Activated T-cell treated with anti-CD3 and anti-CD28 coated beads, Interleukin-2, amount 50 U/mL, for 72 hours (primary cell): ENCODE measurements at regions not wholly inside any gene's neighbourhood (a gene's known extent, or its start where the extent isn't known, plus 50 kb on each side); places are given as distances from the start of the nearest gene placed in this dataset.

Source experiments
- ATAC-seq, 2 donors: fragments of 150-1000 bp; cut with Tn5 transposase; replicated peaks in 1 of 2; 2 replicates each; pipeline ENCODE4 v1.10.0; 2021; ENCODE audit warnings: moderate library complexity in 2 of 2, mild to moderate bottlenecking in 1 of 2
- DNase-seq, 2 donors: peaks; one replicate each; pipeline ENCODE4 v3.0.0; 2021 to 2022; ENCODE audit warnings: mixed read lengths in 1 of 2
- H3K27ac Mint-ChIP-seq: one replicate; pipeline ENCODE4 v1.8.0; 2022; ENCODE audit warnings: mild to moderate bottlenecking, moderate library complexity, mixed read lengths
- H3K27me3 Mint-ChIP-seq: one replicate; pipeline ENCODE4 v1.8.0; 2022; ENCODE audit warnings: low read depth, mixed read lengths
- H3K36me3 Mint-ChIP-seq, 2 donors: one replicate each; pipeline ENCODE4 v1.8.0; 2022; ENCODE audit warnings: mixed read lengths in 2 of 2, mild to moderate bottlenecking in 1 of 2; ENCODE audit not compliant: insufficient read depth in 2 of 2
- H3K4me1 Mint-ChIP-seq: one replicate; pipeline ENCODE4 v1.8.0; 2022; ENCODE audit warnings: low read depth, mixed read lengths
- H3K4me3 Mint-ChIP-seq, 2 donors: one replicate each; pipeline ENCODE4 v1.8.0; 2022; ENCODE audit warnings: mild to moderate bottlenecking in 2 of 2, mixed read lengths in 2 of 2, moderate library complexity in 2 of 2
- H3K9me3 Mint-ChIP-seq, 2 donors: one replicate each; pipeline ENCODE4 v1.8.0; 2022; ENCODE audit warnings: mixed read lengths in 2 of 2

DNA sequence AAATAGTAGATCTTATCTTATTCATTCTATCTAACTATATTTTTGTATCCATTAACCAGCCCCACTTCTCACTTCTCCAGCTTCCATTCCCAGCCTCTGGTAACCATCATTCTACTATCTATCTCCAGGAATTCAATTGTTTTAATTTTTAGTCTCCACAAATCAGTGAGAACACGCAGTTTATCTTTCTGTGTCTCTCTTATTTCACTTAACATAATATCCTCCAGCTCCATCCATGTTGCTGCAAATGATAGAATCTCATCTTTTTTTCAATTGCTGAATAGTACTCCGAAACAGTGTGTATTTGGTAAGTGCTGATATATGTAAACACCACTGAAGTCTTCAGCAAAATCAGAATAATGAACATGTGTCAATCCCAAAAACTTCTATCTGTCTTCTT lies 587.2 kb upstream of the ATP2B1 start:
- H3K4me3 Mint-ChIP-seq = no peak overlapping the region
- DNase-seq (no peak), ATAC-seq (no peak)
- H3K9me3 Mint-ChIP-seq = no peaks in the 10 kb centered on the region
- no peaks in the 10 kb centered on the region for H3K36me3 Mint-ChIP-seq
- H3K27me3 Mint-ChIP-seq = peaks cover 45% of the 10 kb centered on the region
- H3K4me1 Mint-ChIP-seq = peaks cover 19% of the 10 kb centered on the region
- H3K27ac Mint-ChIP-seq = peak overlapping the region; percentile 31

DNA sequence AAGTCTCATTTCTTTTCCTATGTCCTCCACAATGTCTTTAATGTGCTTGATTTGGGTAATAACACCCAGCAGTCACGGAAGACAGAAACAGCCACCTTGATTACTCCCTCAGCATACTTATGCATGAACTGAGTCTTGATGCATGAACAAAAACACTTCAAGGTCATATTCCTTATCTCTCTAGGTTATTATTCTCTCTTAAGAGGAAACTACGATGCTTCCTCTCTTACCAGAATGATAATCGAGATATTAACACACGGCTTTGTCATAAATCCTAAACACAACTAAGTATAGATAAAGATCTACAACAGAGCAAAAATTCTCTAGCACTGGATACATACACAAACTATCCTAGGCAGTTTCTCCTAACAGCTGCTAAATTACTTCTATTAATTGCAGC lies 583.5 kb upstream of the ATP2B1 start:
- ATAC-seq (no peak), DNase-seq (no peak)
- peaks cover 3 to 6% of the 10 kb centered on the region in 2 donors for H3K36me3 Mint-ChIP-seq
- no peak overlapping the region for H3K4me3 Mint-ChIP-seq
- peaks cover 3 to 4% of the 10 kb centered on the region in 2 donors for H3K9me3 Mint-ChIP-seq
- H3K27me3 Mint-ChIP-seq = peaks cover 28% of the 10 kb centered on the region
- no peaks in the 10 kb centered on the region for H3K4me1 Mint-ChIP-seq
- no peak overlapping the region for H3K27ac Mint-ChIP-seq

DNA sequence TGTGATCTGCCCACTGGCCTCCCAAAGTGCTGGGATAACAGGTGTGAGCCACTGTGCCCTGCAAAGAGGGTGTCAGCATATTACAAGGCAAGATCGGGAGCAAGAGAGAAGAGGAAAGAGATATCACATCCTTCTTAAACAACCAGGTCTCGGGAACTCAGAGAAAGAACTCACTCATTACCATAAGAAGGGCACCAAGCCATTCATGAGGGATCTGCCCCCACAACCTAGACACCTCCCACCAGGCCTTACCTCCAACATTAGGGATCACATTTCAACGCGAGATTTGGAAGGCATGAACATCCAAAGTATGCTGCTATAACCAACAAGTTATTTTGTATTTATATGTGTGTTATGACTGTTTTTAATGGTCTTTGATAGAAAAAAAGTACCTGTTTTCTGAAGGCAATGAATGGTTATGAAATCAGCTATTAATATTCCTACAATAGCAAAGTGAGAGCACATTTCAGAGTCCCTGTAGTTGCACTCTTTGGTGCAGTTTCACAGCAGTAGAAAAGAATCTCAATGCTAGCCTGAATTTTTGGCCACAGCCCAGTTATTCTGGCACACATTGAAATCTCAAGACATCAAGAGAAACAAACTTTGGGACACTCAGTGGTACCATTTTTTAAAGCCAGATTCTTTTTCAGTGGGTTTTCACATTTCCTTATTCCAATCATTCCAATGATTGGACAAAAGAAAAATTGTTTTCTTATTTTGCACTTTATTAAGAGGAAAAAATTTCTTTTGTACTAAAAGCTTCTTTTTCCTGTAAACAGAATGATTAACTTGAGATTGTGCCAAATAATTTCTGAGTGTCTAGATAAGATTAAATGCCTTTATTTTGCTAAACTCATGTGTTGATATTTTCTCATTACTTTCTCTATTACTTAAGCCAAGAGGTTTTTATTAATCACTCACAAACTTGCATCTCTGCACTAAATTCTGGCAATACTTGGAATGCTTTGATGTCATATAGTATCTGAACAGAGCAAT lies 582.6 kb upstream of the ATP2B1 start:
- no peaks in the 10 kb centered on the region for H3K4me1 Mint-ChIP-seq
- ATAC-seq = no peak
- peaks cover 29% of the 10 kb centered on the region for H3K27me3 Mint-ChIP-seq
- no peak overlapping the region for H3K4me3 Mint-ChIP-seq
- H3K36me3 Mint-ChIP-seq = peaks cover 3 to 9% of the 10 kb centered on the region in 2 donors
- H3K27ac Mint-ChIP-seq = no peak overlapping the region
- peaks cover 3 to 8% of the 10 kb centered on the region in 2 donors for H3K9me3 Mint-ChIP-seq
- no peak for DNase-seq

DNA sequence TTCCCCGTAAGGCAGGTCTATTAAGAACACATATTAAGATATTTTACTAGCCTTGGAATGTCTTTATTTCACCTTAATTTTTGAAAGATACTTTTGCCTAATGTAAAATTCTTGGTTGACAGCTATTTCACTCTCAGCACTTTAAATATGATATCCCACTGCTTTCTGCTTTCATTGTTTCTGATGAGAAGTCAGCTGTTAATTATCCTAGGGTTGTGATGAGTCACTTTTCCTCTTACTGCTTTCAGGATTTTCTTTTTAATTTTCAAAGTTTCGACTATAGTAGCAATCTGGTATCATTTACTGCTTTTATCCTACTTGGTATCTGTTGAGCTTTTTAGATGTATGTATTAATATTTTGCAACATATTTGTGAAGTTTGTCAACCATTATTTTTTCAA lies 578.9 kb upstream of the ATP2B1 start:
- ATAC-seq (no peak), DNase-seq (no peak)
- H3K4me3 Mint-ChIP-seq = no peak overlapping the region
- H3K4me1 Mint-ChIP-seq = peaks cover 4% of the 10 kb centered on the region
- H3K27me3 Mint-ChIP-seq = peaks cover 17% of the 10 kb centered on the region
- H3K9me3 Mint-ChIP-seq = peaks cover 7 to 10% of the 10 kb centered on the region in 2 donors
- H3K27ac Mint-ChIP-seq = no peak overlapping the region
- H3K36me3 Mint-ChIP-seq = peaks cover 3 to 17% of the 10 kb centered on the region in 2 donors

DNA sequence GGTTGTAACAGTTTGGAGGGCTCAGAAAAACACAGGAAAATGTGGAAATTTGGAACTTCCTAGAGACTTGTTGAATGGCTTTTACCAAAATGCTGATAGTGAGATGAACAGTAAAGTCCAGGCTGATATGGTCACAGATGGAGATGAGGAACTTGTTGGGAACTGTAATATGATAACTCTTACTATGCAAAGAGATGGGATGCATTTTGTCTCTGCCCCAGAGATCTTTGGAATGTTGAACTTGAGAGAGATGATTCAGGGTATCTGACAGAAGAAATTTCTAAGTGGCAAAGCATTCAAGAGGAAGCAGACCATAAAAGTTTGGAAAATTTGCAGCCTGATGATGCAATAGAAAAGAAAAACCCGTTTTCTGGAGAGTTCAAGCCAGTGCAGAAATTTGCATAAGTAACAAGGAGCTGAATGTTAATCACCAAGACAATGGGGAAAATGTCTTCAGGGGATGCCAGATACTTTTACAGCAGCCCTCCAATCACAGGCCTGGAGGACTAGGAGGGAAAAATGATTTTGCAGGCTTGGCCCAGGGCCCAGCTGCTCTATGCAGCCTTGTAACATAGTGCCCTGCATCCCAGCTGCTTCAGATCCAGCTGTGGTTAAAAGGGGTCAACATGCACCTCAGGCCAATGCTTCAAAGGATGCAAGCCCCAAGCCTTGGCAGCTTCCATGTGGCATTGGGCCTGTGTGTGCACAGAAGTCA lies 572.7 kb upstream of the ATP2B1 start:
- Mint-ChIP-seq H3K27me3 (peaks cover 25% of the 10 kb centered on the region), H3K27ac (peak overlapping the region; percentile 93)
- no peak for DNase-seq

DNA sequence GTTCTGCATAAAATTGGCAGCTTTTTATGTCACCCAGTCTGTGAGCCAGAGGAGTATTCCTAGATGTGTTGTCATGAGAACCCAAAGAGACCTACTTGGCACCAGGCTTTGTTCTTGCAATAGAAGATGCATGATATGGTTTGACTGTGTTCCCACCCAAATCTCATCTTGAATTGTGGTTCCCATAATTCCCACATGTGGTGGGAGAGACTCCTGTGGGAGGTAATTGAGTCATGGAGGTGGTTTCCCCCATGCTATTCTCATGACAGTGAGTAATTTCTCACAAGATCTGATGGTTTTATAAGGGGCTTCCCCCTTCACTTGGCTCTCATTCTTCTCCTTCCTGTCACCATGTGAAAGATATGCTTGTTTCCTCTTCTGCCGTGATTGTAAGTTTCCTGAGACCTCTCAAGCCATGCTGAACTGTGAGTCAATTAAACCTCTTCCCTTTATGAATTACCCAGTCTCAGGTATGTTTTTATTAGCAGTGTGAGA lies 572.0 kb upstream of the ATP2B1 start:
- Mint-ChIP-seq H3K27ac (peak overlapping the region; percentile 93), H3K4me1 (peaks cover 30% of the 10 kb centered on the region), H3K4me3 (peak overlapping the region; percentile 20 to 51), H3K36me3 (peaks cover 13 to 26% of the 10 kb centered on the region in 2 donors), H3K27me3 (peaks cover 18% of the 10 kb centered on the region), H3K9me3 (peaks cover 16 to 18% of the 10 kb centered on the region in 2 donors)
- DNase-seq (peak; percentile 49 to 58), ATAC-seq (peak; percentile 76 to 78)

More for the DNA sequence above, 572.7 kb upstream of the ATP2B1 start:
- Mint-ChIP-seq H3K9me3 (peaks cover 16 to 18% of the 10 kb centered on the region in 2 donors), H3K36me3 (peaks cover 13 to 28% of the 10 kb centered on the region in 2 donors), H3K4me1 (peaks cover 30% of the 10 kb centered on the region), H3K4me3 (peak overlapping the region in 1 of 2 donors; percentile 51)
- ATAC-seq = no peak

DNA sequence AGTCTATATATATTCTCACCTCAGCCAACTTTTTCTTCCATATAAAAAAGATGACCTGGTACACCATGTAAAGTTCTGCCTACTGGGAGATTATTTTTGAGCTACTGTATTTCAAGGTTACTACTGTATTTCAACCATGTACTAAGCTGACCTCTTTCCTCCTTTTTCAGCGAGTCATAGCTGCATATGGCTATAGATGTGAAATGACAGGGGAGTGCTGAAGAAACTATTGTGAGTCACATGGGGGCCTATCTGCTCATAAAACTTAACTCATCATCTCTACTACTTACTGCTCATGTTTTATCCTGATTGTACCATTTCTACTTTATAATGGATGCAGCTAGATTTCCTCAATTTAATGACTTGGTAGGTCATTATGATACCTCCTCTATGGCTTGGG lies 571.4 kb upstream of the ATP2B1 start:
- Mint-ChIP-seq H3K36me3 (peaks cover 13 to 25% of the 10 kb centered on the region in 2 donors), H3K27ac (peak overlapping the region; percentile 93), H3K4me3 (peak overlapping the region; percentile 20 to 51), H3K4me1 (peaks cover 30% of the 10 kb centered on the region), H3K27me3 (peaks cover 16% of the 10 kb centered on the region), H3K9me3 (peaks cover 16 to 18% of the 10 kb centered on the region in 2 donors)
- ATAC-seq = peak; percentile 90 to 91
- peak; percentile 13 to 15 for DNase-seq

DNA sequence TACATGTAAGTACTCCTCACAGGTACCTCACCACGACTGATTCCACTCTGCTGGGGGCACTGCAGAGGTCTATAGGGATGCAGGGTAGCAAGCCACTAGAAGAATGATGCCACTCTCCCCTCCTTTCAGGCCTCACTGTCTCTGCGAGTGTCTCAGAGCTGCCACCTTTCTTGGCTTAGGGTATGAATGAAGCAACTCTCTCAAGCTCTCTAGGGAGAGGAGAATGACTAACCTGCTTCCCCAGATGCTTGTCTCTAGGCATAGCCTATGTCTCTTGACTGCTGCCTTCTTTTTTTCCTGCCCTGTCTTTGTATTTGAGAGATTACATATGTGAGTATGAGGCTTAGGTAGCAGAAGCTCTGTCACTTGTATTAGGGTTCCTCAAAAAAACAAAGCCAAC lies 566.5 kb upstream of the ATP2B1 start:
- ATAC-seq = no peak
- no peak for DNase-seq
- Mint-ChIP-seq H3K4me3 (no peak overlapping the region), H3K27me3 (peaks cover 23% of the 10 kb centered on the region), H3K9me3 (peaks cover 3% of the 10 kb centered on the region in 2 donors), H3K36me3 (peaks cover 2 to 4% of the 10 kb centered on the region in 2 donors), H3K27ac (no peak overlapping the region), H3K4me1 (peaks cover 6% of the 10 kb centered on the region)

DNA sequence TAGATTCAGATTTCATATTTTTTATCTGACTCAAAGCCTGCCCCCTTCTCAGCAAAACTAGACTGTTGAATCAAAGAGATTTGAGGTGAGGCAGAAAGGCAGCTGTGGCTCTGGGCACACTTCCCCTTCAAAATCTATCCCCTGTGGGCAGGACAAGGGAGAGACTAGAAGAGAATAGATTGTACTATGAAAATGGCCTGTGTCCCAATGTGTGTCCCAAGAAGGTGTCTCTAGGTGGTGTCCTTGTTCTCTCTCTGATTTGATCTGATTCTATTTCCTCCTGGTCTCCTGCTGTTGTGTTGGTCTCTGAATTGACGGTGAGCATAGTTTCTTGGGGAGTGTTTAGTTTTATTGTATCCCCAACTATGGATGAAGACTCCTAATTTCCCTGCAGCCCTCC lies 565.8 kb upstream of the ATP2B1 start:
- no peak overlapping the region for H3K4me3 Mint-ChIP-seq
- no peaks in the 10 kb centered on the region for H3K9me3 Mint-ChIP-seq
- DNase-seq (no peak), ATAC-seq (no peak)
- no peaks in the 10 kb centered on the region for H3K4me1 Mint-ChIP-seq
- no peak overlapping the region for H3K27ac Mint-ChIP-seq
- peaks cover 23% of the 10 kb centered on the region for H3K27me3 Mint-ChIP-seq
- H3K36me3 Mint-ChIP-seq = peaks cover 0 to 1% of the 10 kb centered on the region in 2 donors

DNA sequence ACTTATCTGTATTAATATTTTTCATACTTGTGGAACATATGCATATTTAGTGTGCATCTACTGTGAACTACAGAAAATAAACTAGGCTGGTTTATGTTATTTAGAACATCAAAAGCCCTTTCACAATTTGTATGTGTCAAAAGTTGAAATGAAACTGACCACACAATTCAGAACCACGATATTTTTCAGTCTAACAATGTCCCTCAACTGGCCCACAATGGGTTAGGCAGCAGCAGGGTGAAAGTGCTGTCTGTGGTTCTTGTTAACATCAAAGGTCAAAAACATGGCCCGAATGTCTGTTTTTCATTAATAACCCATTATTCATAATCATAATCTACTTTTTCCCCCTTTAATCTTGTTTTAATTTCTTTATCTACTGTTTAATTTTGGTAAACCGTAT lies 559.9 kb upstream of the ATP2B1 start:
- Mint-ChIP-seq H3K27me3 (peaks cover under 1% of the 10 kb centered on the region), H3K9me3 (peaks cover 0 to 2% of the 10 kb centered on the region in 2 donors), H3K4me1 (no peaks in the 10 kb centered on the region), H3K4me3 (no peak overlapping the region), H3K27ac (no peak overlapping the region), H3K36me3 (no peaks in the 10 kb centered on the region)
- no peak for DNase-seq
- ATAC-seq = no peak

DNA sequence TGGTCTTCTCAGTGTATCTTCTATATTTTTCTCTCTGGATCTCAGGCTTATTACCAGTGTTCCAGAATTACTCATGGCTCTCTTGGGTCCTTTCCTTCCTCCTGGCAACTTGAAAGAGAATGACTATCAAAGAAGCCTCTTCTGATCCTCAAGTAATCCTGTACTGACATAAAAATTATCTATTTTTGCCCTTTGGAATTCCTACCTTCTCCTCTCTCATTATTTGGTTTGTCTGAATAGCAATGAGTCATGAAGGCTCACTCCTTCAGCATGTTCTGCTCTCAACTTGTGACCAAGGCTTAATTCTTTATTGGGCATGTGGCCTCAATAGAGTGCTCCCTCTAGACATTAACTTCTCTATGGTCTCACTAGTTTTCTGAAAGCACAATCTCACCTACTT lies 553.6 kb upstream of the ATP2B1 start:
- ATAC-seq = no peak
- no peak overlapping the region for H3K4me3 Mint-ChIP-seq
- peaks cover 13% of the 10 kb centered on the region for H3K27me3 Mint-ChIP-seq
- no peak overlapping the region for H3K27ac Mint-ChIP-seq
- DNase-seq = no peak
- no peaks in the 10 kb centered on the region for H3K4me1 Mint-ChIP-seq
- H3K36me3 Mint-ChIP-seq = no peaks in the 10 kb centered on the region
- peaks cover 0 to 2% of the 10 kb centered on the region in 2 donors for H3K9me3 Mint-ChIP-seq

DNA sequence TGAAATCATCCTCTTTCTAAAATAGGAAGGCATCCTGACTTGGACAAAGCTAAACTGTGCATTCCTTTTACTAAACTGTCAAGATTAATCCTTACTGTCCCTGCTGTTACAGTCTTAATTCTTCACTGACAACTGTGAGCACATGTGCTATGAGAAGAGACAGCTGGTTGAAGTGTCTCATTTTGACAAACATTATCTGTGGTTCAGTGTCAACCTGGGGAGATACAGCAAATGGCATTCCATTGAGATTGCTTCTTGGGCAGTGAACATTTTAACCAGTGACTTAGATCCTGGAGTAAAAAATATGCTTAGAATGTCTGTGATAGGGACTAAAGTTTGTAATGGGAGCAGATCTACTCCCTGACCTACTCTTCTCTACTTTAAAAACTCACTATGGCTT lies 552.6 kb upstream of the ATP2B1 start:
- H3K27ac Mint-ChIP-seq = no peak overlapping the region
- DNase-seq = no peak
- no peak for ATAC-seq
- no peak overlapping the region for H3K4me3 Mint-ChIP-seq
- no peaks in the 10 kb centered on the region for H3K9me3 Mint-ChIP-seq
- H3K27me3 Mint-ChIP-seq = peaks cover 13% of the 10 kb centered on the region
- H3K36me3 Mint-ChIP-seq = no peaks in the 10 kb centered on the region
- H3K4me1 Mint-ChIP-seq = no peaks in the 10 kb centered on the region

DNA sequence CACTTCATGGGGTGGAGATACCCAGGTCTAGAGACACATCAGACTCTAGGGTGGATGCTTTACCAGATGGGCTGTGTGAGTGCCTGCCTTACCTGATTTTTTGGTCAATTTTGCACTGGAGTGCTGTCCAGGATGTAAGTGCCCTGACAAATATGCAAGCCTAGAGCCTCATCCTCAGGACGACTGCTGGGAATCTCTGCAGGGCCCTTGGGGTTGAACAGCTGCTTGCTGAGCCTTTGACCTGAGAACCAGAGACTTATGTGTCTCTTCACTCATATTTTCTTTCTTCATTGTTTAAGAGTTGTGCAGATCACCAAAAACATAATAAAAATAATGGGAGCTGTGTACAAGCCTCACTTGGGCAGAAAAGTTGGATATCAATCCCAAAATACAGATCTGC lies 551.5 kb upstream of the ATP2B1 start:
- no peak for ATAC-seq
- H3K36me3 Mint-ChIP-seq = no peaks in the 10 kb centered on the region
- H3K4me1 Mint-ChIP-seq = no peaks in the 10 kb centered on the region
- H3K27ac Mint-ChIP-seq = no peak overlapping the region
- H3K9me3 Mint-ChIP-seq = no peaks in the 10 kb centered on the region
- no peak overlapping the region for H3K4me3 Mint-ChIP-seq
- H3K27me3 Mint-ChIP-seq = peaks cover 13% of the 10 kb centered on the region
- no peak for DNase-seq
